ENCODE measurements at regions not wholly inside any gene's neighbourhood (a gene's known extent, or its start where the extent isn't known, plus 50 kb on each side); places are given as distances from the start of the nearest gene placed in this dataset.
A peak's percentile ranks its signal among the peaks of the same experiment; 100 is the strongest.

- Mint-ChIP-seq H3K36me3 (ENCODE audit: low read depth) (no peaks in the 10 kb centered on the region), H3K9me3 (peaks cover 10% of the 10 kb centered on the region), H3K4me1 (no peaks in the 10 kb centered on the region), H3K4me3 (no peak overlapping the region), H3K27ac (no peak overlapping the region), H3K27me3 (ENCODE audit: insufficient read depth) (peaks cover 3% of the 10 kb centered on the region)
- DNase-seq = no peak
- Histone ChIP-seq H3K27ac (ENCODE audit: low read depth, low read length) (no peak overlapping the region), H3K9ac (ENCODE audit: extremely low read depth, low read length, poor library complexity, severe bottlenecking) (no peak overlapping the region), H3K36me3 (ENCODE audit: control insufficient read depth, insufficient read depth, low read length) (no peaks in the 10 kb centered on the region), H3K27me3 (ENCODE audit: control insufficient read depth, insufficient read depth, low read length, poor library complexity, severe bottlenecking) (no peaks in the 10 kb centered on the region), H3K4me3 (ENCODE audit: low read length) (no peak overlapping the region), H3K9me3 (ENCODE audit: control insufficient read depth, low read length) (peaks cover 9% of the 10 kb centered on the region), H3K4me1 (ENCODE audit: control insufficient read depth, insufficient read depth, low read length) (no peaks in the 10 kb centered on the region)
- 93% methylated on average over 16 of the region's 16 CpGs for whole genome bisulfite sequencing, 2 experiments (ENCODE audit: insufficient coverage in 1 of 2, insufficient read length in 1 of 2)
- TF ChIP-seq CTCF (conservative IDR thresholded peaks at IDR 0.05) = no peak
Observed at GRCh38 chr5:66426259-66427138, 169.7 kb upstream of the MAST4 start.

GRCh38 chr5:66427139-66427442 is 169.1 kb upstream of the MAST4 start:
- H3K27me3 Mint-ChIP-seq (ENCODE audit: insufficient read depth) = peaks cover 3% of the 10 kb centered on the region
- H3K27ac Mint-ChIP-seq = no peak overlapping the region
- Histone ChIP-seq H3K36me3 (ENCODE audit: control insufficient read depth, insufficient read depth, low read length) (no peaks in the 10 kb centered on the region), H3K4me1 (ENCODE audit: control insufficient read depth, insufficient read depth, low read length) (no peaks in the 10 kb centered on the region), H3K9ac (ENCODE audit: extremely low read depth, low read length, poor library complexity, severe bottlenecking) (no peak overlapping the region), H3K27me3 (ENCODE audit: control insufficient read depth, insufficient read depth, low read length, poor library complexity, severe bottlenecking) (no peaks in the 10 kb centered on the region), H3K4me3 (ENCODE audit: low read length) (no peak overlapping the region), H3K27ac (ENCODE audit: low read depth, low read length) (no peak overlapping the region), H3K9me3 (ENCODE audit: control insufficient read depth, low read length) (peaks cover 9% of the 10 kb centered on the region)
- WGBS, 2 experiments (ENCODE audit: insufficient coverage in 1 of 2, insufficient read length in 1 of 2) = 86 to 95% methylated on average over 3 to 4 of the region's 4 CpGs
- H3K9me3 Mint-ChIP-seq = peaks cover 10% of the 10 kb centered on the region
- no peak for DNase-seq
- TF ChIP-seq CTCF (conservative IDR thresholded peaks at IDR 0.05) = no peak
- no peaks in the 10 kb centered on the region for H3K4me1 Mint-ChIP-seq
- no peak overlapping the region for H3K4me3 Mint-ChIP-seq
- no peaks in the 10 kb centered on the region for H3K36me3 Mint-ChIP-seq (ENCODE audit: low read depth)

GRCh38 chr5:66436721-66437120 is 159.5 kb upstream of the MAST4 start:
- Mint-ChIP-seq H3K27ac (no peak overlapping the region), H3K9me3 (no peaks in the 10 kb centered on the region), H3K4me3 (no peak overlapping the region)

More at GRCh38 chr5:66436721-66437120, 159.5 kb upstream of the MAST4 start:
- H3K27ac ChIP-seq (ENCODE audit: low read depth, low read length) = no peak overlapping the region
- 76% methylated on average over 3 of the region's 3 CpGs; no CpG with 5 or more reads in 1 of the 2 experiments for WGBS, 2 experiments (ENCODE audit: insufficient coverage in 1 of 2, insufficient read length in 1 of 2)
- no peaks in the 10 kb centered on the region for H3K4me1 ChIP-seq (ENCODE audit: control insufficient read depth, insufficient read depth, low read length)
- no peaks in the 10 kb centered on the region for H3K36me3 ChIP-seq (ENCODE audit: control insufficient read depth, insufficient read depth, low read length)
- DNase-seq = peak; percentile 61
- H3K4me3 ChIP-seq (ENCODE audit: low read length) = no peak overlapping the region
- H3K27me3 ChIP-seq (ENCODE audit: control insufficient read depth, insufficient read depth, low read length, poor library complexity, severe bottlenecking) = no peaks in the 10 kb centered on the region
- Mint-ChIP-seq H3K27me3 (ENCODE audit: insufficient read depth) (no peaks in the 10 kb centered on the region), H3K4me1 (no peaks in the 10 kb centered on the region), H3K36me3 (ENCODE audit: low read depth) (no peaks in the 10 kb centered on the region)
- no peaks in the 10 kb centered on the region for H3K9me3 ChIP-seq (ENCODE audit: control insufficient read depth, low read length)
- peak; percentile 73 for TF ChIP-seq CTCF (conservative IDR thresholded peaks at IDR 0.05)
- no peak overlapping the region for H3K9ac ChIP-seq (ENCODE audit: extremely low read depth, low read length, poor library complexity, severe bottlenecking)

Data from endodermal cell (in vitro differentiated cells).